ENCODE measurements at regions not wholly inside any gene's neighbourhood (a gene's known extent, or its start where the extent isn't known, plus 50 kb on each side); places are given as distances from the start of the nearest gene placed in this dataset.

- no peaks in the 10 kb centered on the region for H3K36me3 ChIP-seq
- no peak overlapping the region for H3K27ac ChIP-seq
- in situ Hi-C loops (cut with MboI; ENCODE audit: low pct_ligation_motif_present in 1 of 4, low pct_unique_long_range_greater_than_20kb in 1 of 4, low sequenced_read_pairs in 3 of 4) (no loop called here), intact Hi-C loops (cut with DNase I; ENCODE audit: low total_unique reads) (no loop called here)
- H3K4me1 ChIP-seq = no peaks in the 10 kb centered on the region
- H3K27me3 ChIP-seq = no peaks in the 10 kb centered on the region
- H3K9me3 ChIP-seq = peaks cover 3 to 9% of the 10 kb centered on the region in 2 donors
- H3K4me3 ChIP-seq = no peak overlapping the region
- no peak for DNase-seq
- TF ChIP-seq CTCF (IDR thresholded peaks at IDR 0.05) = no peak
- no peak for TF ChIP-seq POLR2AphosphoS5 (IDR thresholded peaks at IDR 0.05)
- no peak for TF ChIP-seq POLR2A (IDR thresholded peaks at IDR 0.05)
- TF ChIP-seq EP300 (IDR thresholded peaks at IDR 0.05; ENCODE audit: low read depth) = no peak
- 84 to 85% methylated on average over 6 of the region's 6 CpGs for WGBS, 2 donors (ENCODE audit: low coverage in 1 of 2)
These were observed 137.1 kb upstream of the CCDC150 start for GRCh38 chr2:196502386-196502785.

GRCh38 chr2:196503398-196503797 lies 136.1 kb upstream of the CCDC150 start:
- in situ Hi-C loops (cut with MboI; ENCODE audit: low pct_ligation_motif_present in 1 of 4, low pct_unique_long_range_greater_than_20kb in 1 of 4, low sequenced_read_pairs in 3 of 4) (no loop called here), intact Hi-C loops (cut with DNase I; ENCODE audit: low total_unique reads) (no loop called here)
- H3K27me3 ChIP-seq = no peaks in the 10 kb centered on the region
- H3K36me3 ChIP-seq = no peaks in the 10 kb centered on the region
- peaks cover 3 to 9% of the 10 kb centered on the region in 2 donors for H3K9me3 ChIP-seq
- H3K4me3 ChIP-seq = no peak overlapping the region
- 84 to 93% methylated on average over 2 to 4 of the region's 4 CpGs for WGBS, 2 donors (ENCODE audit: low coverage in 1 of 2)
- no peak for TF ChIP-seq POLR2A (IDR thresholded peaks at IDR 0.05)
- TF ChIP-seq EP300 (IDR thresholded peaks at IDR 0.05; ENCODE audit: low read depth) = no peak
- no peak for TF ChIP-seq POLR2AphosphoS5 (IDR thresholded peaks at IDR 0.05)
- TF ChIP-seq CTCF (IDR thresholded peaks at IDR 0.05) = no peak
- no peak overlapping the region for H3K27ac ChIP-seq
- DNase-seq = no peak
- H3K4me1 ChIP-seq = no peaks in the 10 kb centered on the region

GRCh38 chr2:196504788-196505187 lies 134.7 kb upstream of the CCDC150 start:
- intact Hi-C loops (cut with DNase I; ENCODE audit: low total_unique reads) (no loop called here), in situ Hi-C loops (cut with MboI; ENCODE audit: low pct_ligation_motif_present in 1 of 4, low pct_unique_long_range_greater_than_20kb in 1 of 4, low sequenced_read_pairs in 3 of 4) (no loop called here)
- Histone ChIP-seq H3K27ac (no peak overlapping the region), H3K4me1 (no peaks in the 10 kb centered on the region), H3K27me3 (no peaks in the 10 kb centered on the region), H3K4me3 (no peak overlapping the region), H3K36me3 (no peaks in the 10 kb centered on the region), H3K9me3 (no peaks in the 10 kb centered on the region)
- TF ChIP-seq EP300 (IDR thresholded peaks at IDR 0.05; ENCODE audit: low read depth) (no peak), POLR2A (IDR thresholded peaks at IDR 0.05) (no peak), POLR2AphosphoS5 (IDR thresholded peaks at IDR 0.05) (no peak), CTCF (IDR thresholded peaks at IDR 0.05) (no peak)
- no peak for DNase-seq

- 53% methylated on average over 1 of the region's 1 CpG; no CpG with 5 or more reads in 1 of the 2 donors for WGBS, 2 donors (ENCODE audit: low coverage in 1 of 2)
- H3K36me3 ChIP-seq = no peaks in the 10 kb centered on the region
- TF ChIP-seq EP300 (IDR thresholded peaks at IDR 0.05; ENCODE audit: low read depth) (no peak), CTCF (IDR thresholded peaks at IDR 0.05) (no peak)
- no peak for DNase-seq
- H3K4me1 ChIP-seq = no peaks in the 10 kb centered on the region
- H3K27me3 ChIP-seq = no peaks in the 10 kb centered on the region
- H3K27ac ChIP-seq = no peak overlapping the region
- intact Hi-C loops (cut with DNase I; ENCODE audit: low total_unique reads) = no loop called here
- in situ Hi-C loops (cut with MboI; ENCODE audit: low pct_ligation_motif_present in 1 of 4, low pct_unique_long_range_greater_than_20kb in 1 of 4, low sequenced_read_pairs in 3 of 4) = no loop called here
- no peak overlapping the region for H3K4me3 ChIP-seq
- no peaks in the 10 kb centered on the region for H3K9me3 ChIP-seq
These were observed 129.3 kb upstream of the CCDC150 start for GRCh38 chr2:196510246-196510645.

All from transverse colon (tissue), 4 donors.